D721Med (cell line): ENCODE measurements at regions not wholly inside any gene's neighbourhood (a gene's known extent, or its start where the extent isn't known, plus 50 kb on each side); places are given as distances from the start of the nearest gene placed in this dataset.
"Not testable (repeated sequence)": the region's sequence is repeated elsewhere in the genome, so short reads cannot be mapped to it uniquely, and the experiment has no call there.

Source experiments
- DNase-seq: peaks from one replicate; pipeline ENCODE4 v3.0.0; 2011; ENCODE audit warnings: low spot score; ENCODE audit not compliant: insufficient read length
- FAIRE-seq: peaks from 2 replicates; lab custom pipeline; 2011; peaks lifted over from hg19 to GRCh38; lab: Jason Lieb, UNC
- CTCF ChIP-seq: IDR thresholded peaks from 2 replicates; pipeline ENCODE4 v1.5.1; 2012; ENCODE audit warnings: mild to moderate bottlenecking, control low read depth; ENCODE audit not compliant: insufficient read depth; ENCODE audit errors: missing control alignments

GRCh38 chr15:22194739-22195617 is 114.7 kb downstream of the OR4M2 start:
- FAIRE-seq, DNase-seq: not testable (repeated sequence)

- not testable (repeated sequence) for DNase-seq, FAIRE-seq
Observed at GRCh38 chr15:22196423-22196822, 116.1 kb downstream of the OR4M2 start.

DNA sequence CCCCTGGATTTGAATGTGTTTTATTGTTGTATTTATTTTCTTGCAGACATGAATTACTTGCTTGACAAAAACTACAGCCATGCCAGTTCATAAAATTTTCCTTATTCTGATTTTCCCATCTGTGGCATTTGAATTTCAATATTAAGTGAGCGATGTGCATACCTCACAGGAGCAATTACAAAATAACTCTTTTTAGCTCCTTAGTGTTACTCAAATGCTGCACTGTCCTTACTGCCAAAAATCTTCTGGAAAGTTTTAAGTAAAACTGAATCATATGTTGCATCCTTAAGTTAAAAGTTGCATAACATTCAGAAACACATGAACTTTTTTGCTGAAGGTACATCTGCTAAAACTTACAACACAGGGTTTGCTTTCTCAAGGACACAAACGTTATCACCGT is 120.1 kb downstream of the OR4M2 start:
- not testable (repeated sequence) for DNase-seq, FAIRE-seq

GRCh38 chr15:22201993-22202659 is 121.8 kb downstream of the OR4M2 start:
- DNase-seq, FAIRE-seq: not testable (repeated sequence)

GRCh38 chr15:22203208-22203607 is 122.9 kb downstream of the OR4M2 start:
- not testable (repeated sequence) for DNase-seq, FAIRE-seq

- FAIRE-seq, DNase-seq: not testable (repeated sequence)
Observed at GRCh38 chr15:22209086-22209485, 128.8 kb downstream of the OR4M2 start.

DNA sequence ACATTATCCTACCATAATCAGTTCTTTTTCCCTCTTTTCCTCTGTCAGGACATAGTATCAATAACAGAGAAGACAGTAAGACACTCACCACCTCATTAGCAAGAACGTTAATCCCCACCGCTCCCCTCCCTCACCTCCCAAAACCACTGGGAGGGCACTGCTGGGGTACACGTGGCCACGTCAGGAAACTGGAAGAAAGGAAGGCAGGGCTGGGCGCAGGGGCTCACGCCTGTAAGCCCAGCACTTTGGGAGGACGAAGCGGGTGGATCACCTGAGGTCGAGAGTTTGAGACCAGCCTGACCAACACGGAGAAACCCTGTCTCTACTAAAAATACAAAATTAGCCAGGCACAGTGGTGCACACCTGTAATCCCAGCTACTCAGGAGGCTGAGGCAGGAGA is 142.3 kb downstream of the OR4M2 start:
- FAIRE-seq, DNase-seq: not testable (repeated sequence)

DNA sequence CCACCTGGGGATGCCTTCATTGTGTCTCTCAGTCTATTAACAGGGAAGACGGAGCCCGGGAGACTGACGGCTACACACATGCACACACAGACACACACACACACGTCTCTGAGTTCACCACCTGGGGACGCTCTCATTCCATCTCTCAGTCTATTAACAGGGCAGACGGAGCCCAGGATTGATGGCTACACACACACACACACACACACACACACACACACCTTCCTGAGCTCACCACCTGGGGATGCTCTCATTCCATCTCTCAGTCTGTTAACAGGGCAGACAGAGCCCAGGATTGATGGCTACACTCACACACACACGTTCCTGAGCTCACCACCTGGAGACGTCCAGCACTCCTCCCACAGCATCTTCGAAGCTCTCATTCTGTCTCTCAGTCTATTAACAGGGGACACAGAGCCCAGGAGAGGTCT is 143.9 kb downstream of the OR4M2 start:
- DNase-seq = no peak
- FAIRE-seq = no peak
- peak; percentile 8 for TF ChIP-seq CTCF

DNA sequence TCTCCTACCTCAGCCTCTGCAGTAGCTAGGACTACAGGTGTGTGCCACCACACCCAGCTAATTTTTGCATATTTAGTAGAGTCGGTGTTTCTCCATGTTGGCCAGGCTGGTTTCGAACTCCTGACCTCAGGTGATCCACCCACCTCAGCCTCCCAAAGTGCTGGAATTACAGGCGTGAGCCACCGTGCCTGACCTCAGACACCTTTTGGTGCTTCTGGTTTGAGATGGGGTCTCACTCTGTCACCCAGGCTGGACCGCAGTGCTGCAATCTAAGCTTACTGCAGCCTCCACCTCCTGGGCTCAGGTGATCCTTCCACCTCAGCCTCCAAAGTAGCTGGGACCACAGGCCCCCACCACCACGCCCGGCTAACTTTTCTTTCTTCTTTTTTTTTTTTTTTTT is 144.6 kb downstream of the OR4M2 start:
- not testable (repeated sequence) for DNase-seq, FAIRE-seq

DNA sequence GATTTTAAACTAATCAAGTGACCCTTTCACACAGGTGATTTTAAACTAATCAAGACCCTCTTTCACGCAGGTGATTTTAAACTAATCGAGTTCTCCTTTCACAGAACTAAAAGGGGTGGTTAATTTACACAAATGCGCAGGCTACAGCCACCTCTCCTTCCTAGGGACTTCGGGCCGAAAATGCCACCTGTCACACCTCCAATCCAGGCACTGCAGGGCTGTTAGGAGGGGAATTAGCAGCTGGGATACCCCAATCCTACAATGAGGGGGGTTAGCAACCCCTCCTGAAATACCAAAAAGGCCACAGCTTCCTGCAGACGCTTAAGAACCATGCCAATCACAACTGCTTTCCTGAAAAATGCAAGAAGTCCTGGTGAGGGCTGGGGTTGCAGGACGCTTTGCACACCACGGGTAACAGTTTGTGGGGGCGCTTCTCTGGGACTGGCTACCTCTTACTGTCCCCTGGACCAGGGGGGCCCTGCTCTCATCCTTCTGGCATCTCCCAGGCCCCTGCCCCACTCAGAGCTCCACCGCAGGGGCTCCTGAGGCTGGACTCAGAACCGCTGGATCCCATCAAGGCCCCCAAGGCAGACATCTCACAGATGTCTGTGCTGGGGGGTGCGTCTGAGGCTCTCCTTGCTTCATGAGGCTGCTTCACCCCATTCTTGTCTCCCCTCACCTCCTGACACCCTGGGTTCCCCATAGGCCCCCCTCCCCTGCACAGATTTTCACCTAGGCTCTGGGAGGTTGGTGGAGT is 145.9 kb downstream of the OR4M2 start:
- DNase-seq (no peak), FAIRE-seq (no peak)
- no peak for TF ChIP-seq CTCF

DNA sequence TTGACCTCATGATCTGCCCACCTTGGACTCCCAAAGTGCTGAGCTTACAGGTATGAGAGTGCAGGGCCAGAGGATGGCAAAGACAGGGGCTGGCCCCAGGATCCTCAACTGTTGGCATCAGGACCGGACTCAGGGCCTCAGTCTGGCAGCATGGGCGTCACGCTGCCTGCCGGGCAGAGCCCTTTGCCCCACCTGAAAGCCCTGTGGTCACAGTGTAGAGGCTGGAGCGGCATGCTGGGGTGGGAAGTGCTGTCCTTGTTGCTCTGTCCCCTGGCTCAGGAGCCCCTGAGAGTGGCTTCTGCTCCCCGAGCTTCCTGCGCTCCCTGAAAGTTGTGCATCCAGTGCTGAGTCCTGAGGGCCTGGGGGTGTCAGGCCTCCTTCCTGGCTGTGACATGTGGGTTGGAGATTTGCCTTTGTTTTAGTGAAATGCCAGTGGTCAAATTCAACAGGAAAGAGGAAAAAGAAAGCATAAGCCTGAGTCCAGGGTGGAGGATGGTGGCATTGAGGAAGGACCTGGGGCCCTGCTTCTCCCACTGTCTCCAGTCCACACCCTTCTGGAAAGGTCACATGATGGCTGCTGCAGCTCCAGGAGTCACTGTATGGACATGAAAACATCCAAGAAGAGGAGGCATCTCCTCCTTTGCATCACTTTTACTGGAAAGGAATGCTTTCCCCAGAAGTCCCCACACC is 147.2 kb downstream of the OR4M2 start:
- DNase-seq (no peak), FAIRE-seq (no peak)
- TF ChIP-seq CTCF = no peak
